Karpas-422 (cell line): ENCODE measurements at regions not wholly inside any gene's neighbourhood (a gene's known extent, or its start where the extent isn't known, plus 50 kb on each side); places are given as distances from the start of the nearest gene placed in this dataset.

Source experiments
- DNase-seq: peaks from one replicate; pipeline ENCODE4 v3.0.0-alpha.2; 2015
- H2AFZ ChIP-seq: fragments of 200-600 bp; sonication (generic); 2 replicates; pipeline ENCODE4 v1.6.1; 2014; ENCODE audit warnings: antibody characterized with exemption, low read length, mixed read lengths
- H3K27ac ChIP-seq: fragments of 200-600 bp; sonication (generic); 2 replicates; pipeline ENCODE4 v1.5.1; 2014; ENCODE audit warnings: mild to moderate bottlenecking, low read length, moderate library complexity
- H3K27me3 ChIP-seq: fragments of 200-600 bp; sonication (generic); 2 replicates; pipeline ENCODE4 v1.6.1; 2014; ENCODE audit warnings: low read length, mixed read lengths
- H3K36me3 ChIP-seq: fragments of 200-600 bp; sonication (generic); 2 replicates; pipeline ENCODE4 v1.6.1; 2014; ENCODE audit warnings: low read length, mixed read lengths; ENCODE audit not compliant: insufficient read depth
- H3K4me1 ChIP-seq: fragments of 200-600 bp; sonication (generic); 2 replicates; pipeline ENCODE4 v1.6.1; 2014; ENCODE audit warnings: mild to moderate bottlenecking, low read length, mixed read lengths
- H3K4me2 ChIP-seq: fragments of 200-600 bp; sonication (generic); 2 replicates; pipeline ENCODE4 v1.6.1; 2014; ENCODE audit warnings: low read length, low read depth, mild to moderate bottlenecking; ENCODE audit not compliant: poor library complexity, severe bottlenecking
- H3K4me3 ChIP-seq: fragments of 200-600 bp; sonication (generic); 2 replicates; pipeline ENCODE4 v1.5.1; 2014; ENCODE audit warnings: mild to moderate bottlenecking, antibody characterized with exemption, low read length, mixed read lengths
- H3K79me2 ChIP-seq: fragments of 200-600 bp; sonication (generic); 2 replicates; pipeline ENCODE4 v1.6.1; 2014; ENCODE audit warnings: mild to moderate bottlenecking, low read length, mixed read lengths
- H3K9ac ChIP-seq: fragments of 200-600 bp; sonication (generic); 2 replicates; pipeline ENCODE4 v1.6.0; 2014; ENCODE audit warnings: low read length
- H3K9me2 ChIP-seq: fragments of 200-600 bp; sonication (generic), shearing (Covaris generic); replicated peaks from 2 replicates; pipeline ENCODE4 v1.6.0; 2014; ENCODE audit warnings: mild to moderate bottlenecking, low read length, moderate library complexity; ENCODE audit not compliant: insufficient read depth
- H3K9me3 ChIP-seq: fragments of 300-700, 200-600 bp; sonication (generic); 2 replicates; pipeline ENCODE4 v1.6.1; 2014; ENCODE audit warnings: low read length, mixed read lengths
- H4K20me1 ChIP-seq: fragments of 200-600 bp; sonication (generic); 2 replicates; pipeline ENCODE4 v1.6.1; 2014; ENCODE audit warnings: mild to moderate bottlenecking, antibody characterized with exemption, low read length, low read depth; ENCODE audit not compliant: insufficient read depth

DNA sequence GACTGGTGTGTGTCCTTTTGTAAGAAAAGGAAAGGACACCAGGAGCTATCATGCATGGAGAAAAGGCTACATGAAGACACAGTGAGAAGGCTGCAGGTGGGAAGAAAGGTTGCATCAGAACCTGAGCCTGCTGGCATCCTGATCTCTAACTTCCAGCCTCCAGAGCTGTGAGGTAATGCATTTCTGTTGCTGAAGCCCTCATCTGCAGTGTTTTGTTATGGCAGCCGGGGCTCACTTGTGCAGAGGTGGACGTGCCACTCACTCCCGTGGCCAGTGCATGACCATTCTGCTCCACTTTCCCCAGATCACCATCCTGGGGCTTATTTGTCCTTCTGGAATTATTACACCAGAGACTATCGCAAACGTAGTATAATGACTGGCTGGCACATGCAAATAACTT is 155.3 kb downstream of the IRS2 start:
- H3K27ac ChIP-seq, result no peak overlapping the region
- no peaks in the 10 kb centered on the region for H3K79me2 ChIP-seq
- no peak overlapping the region for H2AFZ ChIP-seq
- no peaks in the 10 kb centered on the region for H3K4me1 ChIP-seq
- no peaks in the 10 kb centered on the region for H3K36me3 ChIP-seq
- no peak for DNase-seq
- H3K4me2 ChIP-seq, result no peak overlapping the region
- H3K9me3 ChIP-seq, result no peaks in the 10 kb centered on the region
- no peaks in the 10 kb centered on the region for H3K27me3 ChIP-seq
- H3K9ac ChIP-seq, result no peak overlapping the region
- no peak overlapping the region for H3K4me3 ChIP-seq
- H4K20me1 ChIP-seq, result no peaks in the 10 kb centered on the region
- H3K9me2 ChIP-seq, result no peaks in the 10 kb centered on the region

DNA sequence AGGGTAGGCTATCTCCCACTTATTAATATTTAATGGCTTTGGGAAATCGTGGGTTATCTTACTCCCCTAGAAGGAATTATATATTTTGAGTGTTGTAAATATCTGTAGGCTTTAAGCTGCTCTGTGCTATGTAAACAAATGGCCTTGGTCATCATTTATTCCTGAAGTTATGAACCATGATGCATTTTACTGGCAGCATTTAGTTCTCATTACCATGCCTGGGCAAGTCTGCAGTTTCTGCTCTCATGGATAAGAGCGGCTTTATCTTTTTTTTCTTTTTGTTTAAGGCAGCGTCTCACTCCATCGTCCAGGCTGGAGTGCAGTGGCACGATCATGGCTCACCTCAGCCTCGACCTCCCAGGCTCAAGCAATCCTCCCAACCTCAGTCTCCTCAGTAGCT is 156.1 kb downstream of the IRS2 start:
- Histone ChIP-seq H3K79me2 (no peaks in the 10 kb centered on the region), H3K9me3 (no peaks in the 10 kb centered on the region), H2AFZ (no peak overlapping the region), H4K20me1 (no peaks in the 10 kb centered on the region), H3K9me2 (no peaks in the 10 kb centered on the region), H3K27ac (no peak overlapping the region), H3K4me1 (no peaks in the 10 kb centered on the region), H3K9ac (no peak overlapping the region), H3K4me3 (no peak overlapping the region), H3K36me3 (no peaks in the 10 kb centered on the region), H3K27me3 (no peaks in the 10 kb centered on the region), H3K4me2 (no peak overlapping the region)
- no peak for DNase-seq

GRCh38 chr13:109629737-109630136 is 156.6 kb downstream of the IRS2 start:
- H3K36me3 ChIP-seq, result no peaks in the 10 kb centered on the region
- H3K9me3 ChIP-seq, result no peaks in the 10 kb centered on the region
- H3K9ac ChIP-seq, result no peak overlapping the region
- H3K4me1 ChIP-seq, result no peaks in the 10 kb centered on the region
- no peak overlapping the region for H3K27ac ChIP-seq
- H3K79me2 ChIP-seq, result no peaks in the 10 kb centered on the region
- H2AFZ ChIP-seq, result no peak overlapping the region
- no peaks in the 10 kb centered on the region for H3K9me2 ChIP-seq
- H3K27me3 ChIP-seq, result no peaks in the 10 kb centered on the region
- H3K4me3 ChIP-seq, result no peak overlapping the region
- H3K4me2 ChIP-seq, result no peak overlapping the region
- no peak for DNase-seq
- H4K20me1 ChIP-seq, result no peaks in the 10 kb centered on the region

DNA sequence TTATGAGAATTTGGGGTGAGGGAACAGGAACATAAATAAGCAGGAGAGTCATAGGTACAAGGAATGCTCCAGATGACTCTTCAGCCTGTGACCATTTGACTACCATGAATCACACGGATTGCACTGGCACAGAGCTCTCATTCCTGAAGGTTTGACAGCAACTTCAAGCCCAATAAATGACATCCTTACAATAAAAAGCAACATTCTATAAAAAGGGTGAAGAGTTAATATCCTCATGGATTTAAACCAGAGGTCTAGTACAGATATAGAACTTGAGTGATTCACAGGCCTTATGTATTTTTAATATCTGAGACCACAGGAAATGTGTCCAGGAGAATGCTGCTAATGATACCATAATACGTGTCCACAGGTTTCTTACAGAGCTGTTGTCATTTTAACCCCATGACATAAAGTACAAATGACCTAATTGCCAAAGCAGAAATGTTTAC is 158.1 kb downstream of the IRS2 start:
- Histone ChIP-seq H3K79me2 (no peaks in the 10 kb centered on the region), H3K9ac (no peak overlapping the region), H3K27me3 (no peaks in the 10 kb centered on the region), H3K4me1 (no peaks in the 10 kb centered on the region), H4K20me1 (no peaks in the 10 kb centered on the region), H3K4me3 (no peak overlapping the region), H3K9me3 (no peaks in the 10 kb centered on the region), H3K4me2 (no peak overlapping the region), H2AFZ (no peak overlapping the region), H3K27ac (no peak overlapping the region), H3K9me2 (no peaks in the 10 kb centered on the region), H3K36me3 (no peaks in the 10 kb centered on the region)
- no peak for DNase-seq

GRCh38 chr13:109627649-109628048 is 158.7 kb downstream of the IRS2 start:
- Histone ChIP-seq H2AFZ (no peak overlapping the region), H3K9me2 (no peaks in the 10 kb centered on the region), H3K4me2 (no peak overlapping the region), H3K36me3 (no peaks in the 10 kb centered on the region), H3K27ac (no peak overlapping the region), H3K9me3 (no peaks in the 10 kb centered on the region), H3K79me2 (no peaks in the 10 kb centered on the region), H3K9ac (no peak overlapping the region), H4K20me1 (no peaks in the 10 kb centered on the region), H3K4me3 (no peak overlapping the region), H3K27me3 (no peaks in the 10 kb centered on the region), H3K4me1 (no peaks in the 10 kb centered on the region)
- no peak for DNase-seq

DNA sequence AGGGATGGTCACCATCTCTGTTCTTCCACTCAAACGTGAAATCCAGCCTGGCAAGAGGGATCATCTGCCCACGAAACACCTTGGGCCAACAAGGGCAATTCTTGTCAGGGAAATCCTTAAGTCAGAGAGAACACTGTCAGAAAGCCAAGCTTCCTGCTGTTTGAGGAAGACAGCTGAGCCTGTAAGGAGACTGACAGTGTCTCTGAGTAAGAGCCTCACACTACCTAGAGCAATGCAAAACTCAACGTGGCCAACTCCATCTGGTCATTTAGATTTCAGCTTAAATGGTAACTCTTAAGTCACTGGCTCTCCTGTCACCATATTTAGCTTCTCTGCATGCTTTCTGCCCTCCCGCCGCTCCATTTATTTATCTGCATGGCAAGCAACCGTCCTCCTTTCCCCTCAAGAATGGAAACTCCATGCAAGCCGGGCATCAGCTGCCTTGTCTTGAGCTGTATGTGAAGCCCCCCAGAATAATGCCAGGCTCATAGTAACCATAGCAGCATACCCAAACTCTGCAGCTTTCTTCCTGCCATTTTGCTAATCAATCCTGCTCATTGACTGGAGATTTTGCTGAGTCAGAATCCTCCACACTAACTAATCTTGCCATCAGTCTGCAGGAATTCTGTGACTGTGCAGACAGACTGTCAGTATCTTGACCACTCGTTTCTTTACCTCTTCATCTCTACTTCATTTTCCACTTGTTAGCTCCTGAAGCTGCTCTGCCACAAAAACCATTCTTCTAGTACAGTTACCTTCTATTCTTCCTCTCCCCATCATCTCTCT is 159.8 kb downstream of the IRS2 start:
- Histone ChIP-seq H4K20me1 (no peaks in the 10 kb centered on the region), H3K9me3 (no peaks in the 10 kb centered on the region), H3K27ac (no peak overlapping the region), H3K4me1 (no peaks in the 10 kb centered on the region), H3K4me3 (no peak overlapping the region), H3K4me2 (no peak overlapping the region), H3K9ac (no peak overlapping the region), H3K9me2 (no peaks in the 10 kb centered on the region), H3K27me3 (no peaks in the 10 kb centered on the region), H2AFZ (no peak overlapping the region), H3K79me2 (no peaks in the 10 kb centered on the region), H3K36me3 (no peaks in the 10 kb centered on the region)
- no peak for DNase-seq

DNA sequence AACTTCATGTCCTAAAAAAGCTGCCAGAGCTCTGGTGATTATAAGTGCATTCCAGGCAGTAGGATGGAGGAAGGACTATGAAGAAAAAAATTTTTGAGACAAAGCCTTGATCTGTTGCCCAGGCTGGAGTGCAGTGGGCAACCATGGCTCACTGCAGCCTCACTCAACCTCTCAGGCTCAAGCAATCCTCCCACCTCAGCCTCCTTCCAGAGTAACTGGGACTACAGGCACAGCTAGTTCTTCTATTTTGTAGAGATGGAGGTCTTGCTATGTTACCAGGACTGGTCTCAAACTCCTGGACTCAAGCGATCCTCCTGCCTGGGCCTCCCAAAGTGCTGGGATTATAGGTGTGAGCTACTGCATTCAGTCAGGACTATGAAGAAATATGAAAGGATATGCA is 161.2 kb downstream of the IRS2 start:
- Histone ChIP-seq H3K79me2 (no peaks in the 10 kb centered on the region), H3K4me1 (no peaks in the 10 kb centered on the region), H2AFZ (no peak overlapping the region), H3K36me3 (no peaks in the 10 kb centered on the region), H4K20me1 (no peaks in the 10 kb centered on the region), H3K9me3 (no peaks in the 10 kb centered on the region), H3K4me3 (no peak overlapping the region), H3K27me3 (no peaks in the 10 kb centered on the region), H3K9ac (no peak overlapping the region), H3K9me2 (no peaks in the 10 kb centered on the region), H3K4me2 (no peak overlapping the region), H3K27ac (no peak overlapping the region)
- DNase-seq, result no peak

- no peaks in the 10 kb centered on the region for H3K9me3 ChIP-seq
- no peak for DNase-seq
- no peak overlapping the region for H3K9ac ChIP-seq
- H3K9me2 ChIP-seq, result no peaks in the 10 kb centered on the region
- H3K4me3 ChIP-seq, result no peak overlapping the region
- no peaks in the 10 kb centered on the region for H4K20me1 ChIP-seq
- H3K4me2 ChIP-seq, result no peak overlapping the region
- no peaks in the 10 kb centered on the region for H3K79me2 ChIP-seq
- H3K27me3 ChIP-seq, result no peaks in the 10 kb centered on the region
- no peaks in the 10 kb centered on the region for H3K36me3 ChIP-seq
- H2AFZ ChIP-seq, result no peak overlapping the region
- H3K4me1 ChIP-seq, result no peaks in the 10 kb centered on the region
- H3K27ac ChIP-seq, result no peak overlapping the region
These were observed 164.4 kb downstream of the IRS2 start for GRCh38 chr13:109622006-109622405.
